ENCODE measurements at regions not wholly inside any gene's neighbourhood (a gene's known extent, or its start where the extent isn't known, plus 50 kb on each side); places are given as distances from the start of the nearest gene placed in this dataset.

DNA sequence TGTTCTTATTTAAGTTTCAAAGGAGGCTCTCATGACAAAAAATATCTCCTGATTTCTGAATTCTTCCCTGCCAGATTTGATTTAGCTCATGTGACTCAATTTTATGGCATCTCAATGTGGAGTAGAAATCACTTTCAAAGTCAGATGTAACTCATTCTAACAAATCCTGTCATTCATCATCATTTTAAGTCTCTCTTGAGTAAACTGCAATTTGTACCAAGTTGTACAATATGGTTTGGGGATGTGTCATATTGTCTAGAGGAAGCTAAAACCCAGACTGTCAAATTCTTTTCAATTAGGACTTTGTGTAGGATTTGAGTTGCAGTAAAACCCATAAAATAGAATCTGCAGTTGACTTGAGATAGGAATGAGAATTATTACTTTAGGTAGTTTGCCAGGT, 2101.0 kb downstream of the NCAM2 start:
- no peak for TF ChIP-seq POLR2AphosphoS5 (IDR thresholded peaks at IDR 0.05; ENCODE audit: low read depth, low read length)
- no peak for TF ChIP-seq CEBPB (IDR thresholded peaks at IDR 0.05; ENCODE audit: low read depth)
- TF ChIP-seq FOSL1 (IDR thresholded peaks at IDR 0.05; ENCODE audit: low read depth) = no peak
- TF ChIP-seq ELF1 (IDR thresholded peaks at IDR 0.05; ENCODE audit: borderline replicate concordance, low read depth) = no peak
- no peak for TF ChIP-seq SRF (IDR thresholded peaks at IDR 0.05; ENCODE audit: low read depth)
- no peak for TF ChIP-seq SP1 (IDR thresholded peaks at IDR 0.05; ENCODE audit: low read depth)
- TF ChIP-seq YY1 (IDR thresholded peaks at IDR 0.05; ENCODE audit: extremely low read depth, insufficient replicate concordance, low read depth, low read length) = no peak
- TF ChIP-seq, protein P1, sequence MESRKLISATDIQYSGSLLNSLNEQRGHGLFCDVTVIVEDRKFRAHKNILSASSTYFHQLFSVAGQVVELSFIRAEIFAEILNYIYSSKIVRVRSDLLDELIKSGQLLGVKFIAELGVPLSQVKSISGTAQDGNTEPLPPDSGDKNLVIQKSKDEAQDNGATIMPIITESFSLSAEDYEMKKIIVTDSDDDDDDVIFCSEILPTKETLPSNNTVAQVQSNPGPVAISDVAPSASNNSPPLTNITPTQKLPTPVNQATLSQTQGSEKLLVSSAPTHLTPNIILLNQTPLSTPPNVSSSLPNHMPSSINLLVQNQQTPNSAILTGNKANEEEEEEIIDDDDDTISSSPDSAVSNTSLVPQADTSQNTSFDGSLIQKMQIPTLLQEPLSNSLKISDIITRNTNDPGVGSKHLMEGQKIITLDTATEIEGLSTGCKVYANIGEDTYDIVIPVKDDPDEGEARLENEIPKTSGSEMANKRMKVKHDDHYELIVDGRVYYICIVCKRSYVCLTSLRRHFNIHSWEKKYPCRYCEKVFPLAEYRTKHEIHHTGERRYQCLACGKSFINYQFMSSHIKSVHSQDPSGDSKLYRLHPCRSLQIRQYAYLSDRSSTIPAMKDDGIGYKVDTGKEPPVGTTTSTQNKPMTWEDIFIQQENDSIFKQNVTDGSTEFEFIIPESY (IDR thresholded peaks at IDR 0.05; ENCODE audit: extremely low read depth, insufficient replicate concordance, low read length) = no peak
- TF ChIP-seq TCF7L2 (IDR thresholded peaks at IDR 0.05; ENCODE audit: borderline replicate concordance, extremely low read depth, insufficient read depth, insufficient read length) = no peak
- no peak for TF ChIP-seq CTCF (IDR thresholded peaks at IDR 0.05 in 2 of 3, conservative IDR thresholded peaks at IDR 0.05 in 1 of 3; ENCODE audit: borderline replicate concordance in 1 of 3, insufficient read depth in 1 of 3, low read depth in 2 of 3, low read length in 2 of 3)
- TF ChIP-seq EGR1 (IDR thresholded peaks at IDR 0.05; ENCODE audit: low read depth) = no peak
- no peak for TF ChIP-seq ZFX (IDR thresholded peaks at IDR 0.05)
- TF ChIP-seq SIN3A (IDR thresholded peaks at IDR 0.05; ENCODE audit: low read depth) = no peak
- TF ChIP-seq POLR2A (IDR thresholded peaks at IDR 0.05; ENCODE audit: borderline replicate concordance, extremely low read depth, insufficient read depth, insufficient read length) = no peak
- no peak for TF ChIP-seq EZH2phosphoT487 (IDR thresholded peaks at IDR 0.05; ENCODE audit: borderline replicate concordance)
- TF ChIP-seq ATF3 (IDR thresholded peaks at IDR 0.05) = no peak
- no peak for TF ChIP-seq MAX (IDR thresholded peaks at IDR 0.05)
- no peak for TF ChIP-seq ZNF274 (IDR thresholded peaks at IDR 0.05; ENCODE audit: low read depth, low read length)
- no peak for TF ChIP-seq REST (IDR thresholded peaks at IDR 0.05; ENCODE audit: low read depth)

More for the DNA sequence above, 2101.0 kb downstream of the NCAM2 start:
- intact Hi-C loops (cut with micrococcal nuclease) = no loop called here
- no peaks in the 10 kb centered on the region for H3K27me3 ChIP-seq (ENCODE audit: insufficient read depth, low read length)
- H2AFZ ChIP-seq (ENCODE audit: low read depth, low read length, poor library complexity, severe bottlenecking) = no peak overlapping the region
- no peaks in the 10 kb centered on the region for H3K9me2 ChIP-seq (ENCODE audit: insufficient read depth)
- ChIA-PET POLR2A (no interaction called here), CTCF (no interaction called here), RAD21 (ENCODE audit: low non-redundant PET in 1 of 2, low total read pairs in 2 of 2, uncharacterized antibody in 2 of 2, unreplicated experiment in 2 of 2) (no interaction called here)
- no peaks in the 10 kb centered on the region for H3K4me1 ChIP-seq (ENCODE audit: control insufficient read depth in 1 of 2, insufficient read depth in 2 of 2, low read length in 2 of 2)
- BruUV-seq (replicated peaks) = no TSS peak
- no peak overlapping the region for H3K27ac ChIP-seq (ENCODE audit: low read depth, low read length)
- H3K79me2 ChIP-seq (ENCODE audit: insufficient read depth, low read length) = no peaks in the 10 kb centered on the region
- DNase-seq (ENCODE audit: low read depth, low spot score) = no peak
- no peaks in the 10 kb centered on the region for H4K20me1 ChIP-seq (ENCODE audit: insufficient read depth)
- H3K4me3 ChIP-seq (replicated peaks in 1 of 2; ENCODE audit: low read depth in 1 of 2, low read length in 2 of 2) = no peak overlapping the region
- no peak for ATAC-seq
- peaks cover 13 to 14% of the 10 kb centered on the region in 2 experiments; a peak in 3 of 4 replicates for H3K9me3 ChIP-seq (ENCODE audit: control insufficient read depth in 1 of 2, insufficient read depth in 1 of 2, low read depth in 1 of 2, low read length in 2 of 2)
- H3K9ac ChIP-seq (ENCODE audit: low read length) = no peak overlapping the region
- no peaks in the 10 kb centered on the region for H3K36me3 ChIP-seq (ENCODE audit: control insufficient read depth in 1 of 2, insufficient read depth in 2 of 2, low read length in 2 of 2)
- H3K4me2 ChIP-seq (ENCODE audit: low read length) = no peak overlapping the region

Measured in HCT116 (cell line).